Ascending aorta (tissue), 2 donors: ENCODE measurements at regions not wholly inside any gene's neighbourhood (a gene's known extent, or its start where the extent isn't known, plus 50 kb on each side); places are given as distances from the start of the nearest gene placed in this dataset.

Experiments
- DNase-seq, 2 donors: peaks; one replicate each; pipeline ENCODE4 v3.0.0-alpha.2; 2019; ENCODE audit warnings: low spot score in 2 of 2
- H3K27ac ChIP-seq, 2 donors: fragments of 200-600 bp; sonication (generic); one replicate each; pipeline ENCODE4 v1.5.1; 2016 to 2017; ENCODE audit warnings: mild to moderate bottlenecking in 1 of 2
- H3K27me3 ChIP-seq: fragments of 200-600 bp; sonication (generic); one replicate; pipeline ENCODE4 v1.5.1; 2017
- H3K36me3 ChIP-seq, 2 donors: fragments of 200-600 bp; sonication (generic); one replicate each; pipeline ENCODE4 v1.5.1; 2016
- H3K4me1 ChIP-seq, 2 donors: fragments of 200-600 bp; sonication (generic); one replicate each; pipeline ENCODE4 v1.5.1; 2016 to 2017; ENCODE audit warnings: mild to moderate bottlenecking in 1 of 2
- H3K4me3 ChIP-seq, 2 donors: fragments of 200-600 bp; sonication (generic); one replicate each; pipeline ENCODE4 v1.5.1; 2016 to 2017; ENCODE audit warnings: mild to moderate bottlenecking in 1 of 2
- H3K9me3 ChIP-seq, 2 donors: fragments of 200-600 bp; sonication (generic); one replicate each; pipeline ENCODE4 v1.5.1; 2016
- CTCF ChIP-seq, 3 experiments: fragments of 200-600 bp in 2 of 3; fragments of 450-650 bp in 1 of 3; sonication (generic) in 2 of 3; IDR thresholded peaks; one replicate each; pipeline ENCODE4 v1.5.1; 2016 to 2019; ENCODE audit warnings: antibody characterized with exemption in 3 of 3, mild to moderate bottlenecking in 1 of 3, moderate library complexity in 1 of 3
- intact Hi-C: fragments of 100-400 bp; cut with DNase I; formaldehyde crosslinking; loops from one replicate; pipeline ENCODE4 v1.15.1; 2023

DNA sequence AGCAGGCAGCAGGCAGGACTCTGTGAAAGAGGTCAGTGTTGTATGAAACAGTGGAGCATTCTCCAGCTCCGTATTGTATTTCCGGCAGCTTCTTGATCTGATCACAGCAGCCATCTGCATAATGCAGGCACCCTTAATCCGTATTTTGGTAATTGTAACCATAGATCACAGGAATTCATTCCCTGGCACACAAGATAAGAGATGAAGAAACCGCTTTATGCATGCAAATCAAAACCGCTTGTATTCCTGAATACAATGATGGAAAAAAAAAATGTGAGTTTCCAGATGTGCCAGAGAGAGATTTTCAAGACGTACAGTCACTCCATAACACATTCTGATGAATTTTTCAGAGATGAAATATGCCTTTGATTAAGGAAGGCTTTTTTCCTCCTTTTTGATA is 221.3 kb downstream of the ACKR3 start:
- intact Hi-C loops, result no loop called here
- DNase-seq, result no peak
- H3K9me3 ChIP-seq, result no peaks in the 10 kb centered on the region

GRCh38 chr2:236793023-236794011 is 223.7 kb downstream of the ACKR3 start:
- H3K4me1 ChIP-seq, result no peaks in the 10 kb centered on the region
- DNase-seq, result peak in 1 of 2 donors; percentile 46
- no peak overlapping the region for H3K27ac ChIP-seq
- TF ChIP-seq CTCF (IDR thresholded peaks at IDR 0.05), result no peak
- no peaks in the 10 kb centered on the region for H3K9me3 ChIP-seq
- no peak overlapping the region for H3K4me3 ChIP-seq
- no peaks in the 10 kb centered on the region for H3K36me3 ChIP-seq
- intact Hi-C loops, result no loop called here
- no peaks in the 10 kb centered on the region for H3K27me3 ChIP-seq

More for the DNA sequence above, 221.3 kb downstream of the ACKR3 start:
- TF ChIP-seq CTCF (IDR thresholded peaks at IDR 0.05), result no peak
- Histone ChIP-seq H3K4me3 (no peak overlapping the region), H3K27me3 (no peaks in the 10 kb centered on the region), H3K36me3 (no peaks in the 10 kb centered on the region), H3K4me1 (peaks cover 0 to 4% of the 10 kb centered on the region in 2 donors), H3K27ac (no peak overlapping the region)

DNA sequence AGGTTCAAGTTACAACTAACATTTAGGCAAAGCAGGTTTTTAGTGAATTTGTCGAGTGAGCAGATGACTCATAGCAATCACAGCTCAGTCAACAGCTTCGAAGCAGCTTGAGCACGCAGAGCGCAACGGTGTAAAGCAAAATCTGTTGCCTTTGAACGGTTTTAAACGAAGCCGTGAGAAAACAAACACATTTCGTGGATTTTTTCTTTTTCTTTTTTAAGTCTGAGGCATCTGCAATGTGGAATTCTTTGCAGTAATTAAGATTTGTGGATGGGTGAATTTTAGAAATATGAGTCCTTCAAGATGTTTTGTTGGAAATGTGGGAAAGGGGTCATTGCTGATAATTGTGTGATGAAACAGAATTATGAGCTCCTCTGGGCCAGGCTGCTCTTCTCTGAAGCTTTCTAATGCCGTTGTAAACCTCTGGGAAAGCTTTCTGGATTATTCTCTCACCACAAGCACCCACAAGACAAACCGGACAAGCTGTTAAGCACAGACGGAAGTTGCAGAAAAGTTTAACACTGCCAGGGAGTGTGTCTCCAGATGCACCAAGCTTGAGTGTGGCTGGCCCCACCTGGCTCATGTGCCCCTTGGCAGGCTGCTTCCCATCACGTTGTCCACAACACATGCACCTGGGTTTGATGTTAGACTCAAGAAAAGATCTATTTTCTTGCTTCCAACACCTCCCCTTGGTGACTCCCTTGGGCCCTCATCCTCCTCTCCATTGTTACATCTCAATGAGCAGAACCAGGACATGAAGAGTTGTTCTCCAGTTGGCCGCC is 224.7 kb downstream of the ACKR3 start:
- H3K27me3 ChIP-seq, result no peaks in the 10 kb centered on the region
- H3K27ac ChIP-seq, result no peak overlapping the region
- no peak for DNase-seq
- no peak for TF ChIP-seq CTCF (IDR thresholded peaks at IDR 0.05)
- H3K36me3 ChIP-seq, result no peaks in the 10 kb centered on the region
- H3K4me1 ChIP-seq, result peaks cover 4 to 6% of the 10 kb centered on the region in 2 donors
- H3K9me3 ChIP-seq, result no peaks in the 10 kb centered on the region
- H3K4me3 ChIP-seq, result no peak overlapping the region
- intact Hi-C loops, result no loop called here

- DNase-seq, result no peak
- Histone ChIP-seq H3K27me3 (no peaks in the 10 kb centered on the region), H3K4me1 (peaks cover 6 to 11% of the 10 kb centered on the region in 2 donors), H3K36me3 (no peaks in the 10 kb centered on the region), H3K9me3 (no peaks in the 10 kb centered on the region), H3K4me3 (no peak overlapping the region), H3K27ac (no peak overlapping the region)
- intact Hi-C loops, result no loop called here
- no peak for TF ChIP-seq CTCF (IDR thresholded peaks at IDR 0.05)
Observed at GRCh38 chr2:236795169-236795860, 225.7 kb downstream of the ACKR3 start.

DNA sequence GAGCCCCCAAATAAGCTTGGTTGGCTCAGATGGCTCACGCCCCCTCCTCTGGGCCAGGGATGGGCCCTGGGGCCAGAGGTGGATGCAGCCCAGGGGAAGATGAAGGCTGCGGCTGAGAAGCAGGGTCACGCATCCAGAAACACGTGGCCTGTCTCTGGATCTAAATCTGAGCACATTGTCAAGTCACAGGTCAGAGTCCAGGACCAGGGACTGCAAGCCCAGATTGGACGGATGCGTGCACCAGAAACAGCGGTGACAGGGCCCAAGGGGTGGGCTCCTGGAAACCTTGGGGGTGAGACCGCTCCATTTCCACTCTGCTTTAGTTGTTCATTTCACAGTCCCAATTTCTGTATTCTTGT is 226.2 kb downstream of the ACKR3 start:
- Histone ChIP-seq H3K27me3 (no peaks in the 10 kb centered on the region), H3K4me3 (no peak overlapping the region), H3K36me3 (no peaks in the 10 kb centered on the region), H3K27ac (no peak overlapping the region), H3K4me1 (peaks cover 6 to 11% of the 10 kb centered on the region in 2 donors), H3K9me3 (no peaks in the 10 kb centered on the region)
- no peak for DNase-seq
- no peak for TF ChIP-seq CTCF (IDR thresholded peaks at IDR 0.05)
- intact Hi-C loops, result no loop called here
